HUES6 (cell line): ENCODE measurements at regions not wholly inside any gene's neighbourhood (a gene's known extent, or its start where the extent isn't known, plus 50 kb on each side); places are given as distances from the start of the nearest gene placed in this dataset.

ENCODE experiments used
- H3K27ac ChIP-seq: 2 replicates; pipeline ENCODE4 v1.7.0; 2013; ENCODE audit warnings: low read depth, mild to moderate bottlenecking, low read length, inconsistent platforms
- H3K27me3 ChIP-seq: 2 replicates; pipeline ENCODE4 v1.6.1; 2013; ENCODE audit warnings: low read length; ENCODE audit not compliant: control insufficient read depth, insufficient read depth
- H3K36me3 ChIP-seq: 2 replicates; pipeline ENCODE4 v1.6.1; 2013; ENCODE audit warnings: low read length; ENCODE audit not compliant: control insufficient read depth, insufficient read depth
- H3K4me1 ChIP-seq: 2 replicates; pipeline ENCODE4 v1.6.1; 2013; ENCODE audit warnings: low read length; ENCODE audit not compliant: control insufficient read depth, insufficient read depth
- H3K4me3 ChIP-seq: 2 replicates; pipeline ENCODE4 v1.5.1; 2013; ENCODE audit warnings: low read depth, low read length
- H3K9ac ChIP-seq: one replicate; pipeline ENCODE4 v1.6.1; 2013; ENCODE audit warnings: mild to moderate bottlenecking, low read length
- H3K9me3 ChIP-seq: 2 replicates; pipeline ENCODE4 v1.6.1; 2013; ENCODE audit warnings: low read depth, low read length; ENCODE audit not compliant: control insufficient read depth, insufficient read depth

DNA sequence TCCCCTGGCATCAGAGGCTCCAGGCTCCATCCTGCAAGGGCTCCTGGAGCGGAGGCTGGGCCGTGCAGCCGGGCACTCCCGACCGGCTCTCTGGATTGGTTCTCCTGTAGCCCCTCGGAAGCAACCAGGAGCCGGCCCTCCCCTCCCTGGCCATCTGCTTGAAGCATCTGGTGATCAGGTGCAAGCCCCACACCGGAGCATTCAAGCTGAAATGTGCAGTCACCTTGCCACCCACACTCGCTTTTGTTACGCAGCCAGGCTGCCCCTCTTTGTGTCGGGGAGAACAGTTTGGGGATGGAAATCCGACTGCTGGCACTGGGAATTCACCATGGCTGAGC lies 258.8 kb downstream of the ZNF536 start:
- no peaks in the 10 kb centered on the region for H3K36me3 ChIP-seq
- H3K4me3 ChIP-seq: no peak overlapping the region
- H3K27ac ChIP-seq: no peak overlapping the region
- no peaks in the 10 kb centered on the region for H3K9me3 ChIP-seq
- H3K9ac ChIP-seq: no peak overlapping the region
- H3K4me1 ChIP-seq: no peaks in the 10 kb centered on the region; the same call in 1 of the 2 replicates
- H3K27me3 ChIP-seq: no peaks in the 10 kb centered on the region

DNA sequence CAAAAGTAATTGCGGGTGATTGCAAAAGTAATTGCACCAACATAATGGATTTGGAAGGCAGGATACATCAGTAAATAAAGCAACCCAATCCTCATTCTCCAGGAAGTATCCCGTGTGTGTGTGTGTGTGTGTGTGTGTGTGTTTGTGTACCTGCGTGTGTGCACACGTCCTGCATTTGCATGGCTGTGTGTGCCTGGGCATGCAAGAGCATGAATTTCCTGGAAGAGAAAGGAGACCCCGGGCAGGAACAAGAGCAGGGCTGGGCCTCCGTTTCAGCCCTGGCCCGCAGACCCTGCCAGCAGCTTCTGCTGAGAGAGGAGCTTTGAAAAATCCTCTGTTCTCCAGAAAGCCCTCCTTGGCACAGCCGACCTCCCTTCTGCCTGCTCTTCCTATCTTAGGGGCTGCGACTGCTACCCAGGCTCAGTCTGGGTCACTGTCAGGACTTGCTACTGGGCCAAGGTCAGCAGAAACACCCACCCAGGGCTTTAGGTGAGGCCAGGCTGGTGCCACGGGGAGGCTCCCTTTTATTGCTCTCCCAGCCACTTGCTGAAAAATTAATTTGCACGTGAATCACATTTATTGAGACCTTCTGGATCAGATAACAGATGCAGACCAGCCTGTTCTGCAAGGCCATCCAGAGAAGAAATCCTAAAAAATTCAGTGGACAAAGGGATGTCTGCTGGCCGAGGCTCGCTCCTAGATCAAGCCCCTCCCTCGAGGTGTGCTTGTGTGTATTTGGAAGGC lies 258.3 kb downstream of the ZNF536 start:
- Histone ChIP-seq H3K27ac (no peak overlapping the region), H3K27me3 (no peaks in the 10 kb centered on the region), H3K9ac (no peak overlapping the region), H3K4me3 (no peak overlapping the region), H3K36me3 (no peaks in the 10 kb centered on the region), H3K9me3 (no peaks in the 10 kb centered on the region), H3K4me1 (no peaks in the 10 kb centered on the region; the same call in 1 of the 2 replicates)

DNA sequence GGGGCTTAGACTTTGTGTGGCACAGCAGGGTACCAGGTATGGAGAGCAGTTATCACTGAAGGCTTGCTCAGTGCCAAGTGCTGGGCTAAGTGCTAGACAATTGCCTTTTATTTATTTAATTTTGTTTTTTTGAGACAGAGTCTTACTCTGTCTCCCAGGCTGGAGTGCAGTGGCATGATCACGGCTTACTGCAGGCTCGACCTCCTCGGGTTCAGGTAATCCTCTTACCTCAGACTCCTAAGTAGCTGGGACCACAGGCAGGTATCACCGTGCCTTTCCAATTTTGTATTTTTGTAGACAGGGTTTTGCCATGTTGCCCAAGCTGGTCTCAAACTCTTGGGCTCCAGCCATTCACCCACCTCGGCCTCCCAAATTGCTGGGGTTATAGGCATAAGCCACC lies 256.9 kb downstream of the ZNF536 start:
- Histone ChIP-seq H3K36me3 (no peaks in the 10 kb centered on the region), H3K9me3 (peaks cover 2% of the 10 kb centered on the region; the same call in 1 of the 2 replicates), H3K9ac (no peak overlapping the region), H3K27me3 (no peaks in the 10 kb centered on the region), H3K27ac (no peak overlapping the region), H3K4me3 (no peak overlapping the region), H3K4me1 (no peaks in the 10 kb centered on the region; the same call in 1 of the 2 replicates)

DNA sequence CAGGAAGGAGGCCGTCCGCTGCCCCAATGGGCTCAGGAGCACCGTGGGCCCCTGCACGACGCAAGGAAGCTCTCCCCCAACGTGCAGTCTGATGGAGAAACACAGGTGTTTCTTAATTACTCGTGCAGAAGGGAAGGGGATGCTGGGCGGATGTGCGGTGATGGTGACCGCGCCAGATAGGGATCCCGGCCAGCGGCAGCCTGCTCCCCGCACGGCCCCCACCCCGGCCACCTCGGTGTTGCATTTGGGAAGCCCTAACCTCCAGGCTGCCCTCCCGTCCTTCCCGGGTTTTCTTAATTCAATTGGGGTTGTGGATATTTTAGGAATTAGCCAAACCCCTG lies 254.4 kb downstream of the ZNF536 start:
- H3K27ac ChIP-seq: no peak overlapping the region
- H3K4me1 ChIP-seq: no peaks in the 10 kb centered on the region; the same call in 1 of the 2 replicates
- H3K9me3 ChIP-seq: peaks cover 11% of the 10 kb centered on the region
- H3K4me3 ChIP-seq: no peak overlapping the region
- no peaks in the 10 kb centered on the region for H3K27me3 ChIP-seq
- no peaks in the 10 kb centered on the region for H3K36me3 ChIP-seq
- H3K9ac ChIP-seq: no peak overlapping the region

DNA sequence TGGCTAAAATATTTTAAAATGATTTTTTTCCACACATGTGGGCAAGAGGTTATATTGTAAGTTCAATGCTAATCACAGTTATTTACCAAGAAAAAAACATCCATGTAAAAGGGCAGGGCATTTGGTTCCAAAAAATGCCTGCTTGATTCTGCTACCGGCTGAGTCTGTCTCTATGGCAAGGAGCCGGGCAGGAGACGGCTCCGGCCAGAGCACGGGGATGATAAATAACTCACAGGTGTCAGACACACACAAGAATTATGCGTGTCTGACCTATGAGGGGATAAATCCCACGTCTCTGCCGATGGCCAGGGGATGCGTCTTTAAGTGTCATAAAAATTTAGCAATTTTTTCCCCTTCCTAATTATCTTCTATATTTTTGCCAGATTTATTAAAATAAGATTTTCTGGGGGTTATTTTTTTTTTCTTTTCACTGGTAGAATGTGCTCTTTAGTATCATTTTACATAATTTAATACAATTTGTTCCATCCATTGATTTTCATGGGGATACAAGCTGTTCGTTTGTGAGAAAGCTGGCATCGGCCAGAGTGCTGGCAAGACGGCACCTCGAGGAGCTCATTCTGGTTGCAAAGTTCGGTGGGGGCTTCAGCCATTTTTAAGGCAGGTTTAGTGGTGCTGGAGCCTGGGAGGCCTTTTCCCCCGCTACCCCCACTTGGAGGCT lies 253.9 kb downstream of the ZNF536 start:
- no peaks in the 10 kb centered on the region; the same call in 1 of the 2 replicates for H3K4me1 ChIP-seq
- no peak overlapping the region for H3K27ac ChIP-seq
- H3K9me3 ChIP-seq: peaks cover 11% of the 10 kb centered on the region
- no peak overlapping the region for H3K4me3 ChIP-seq
- H3K27me3 ChIP-seq: no peaks in the 10 kb centered on the region
- no peak overlapping the region for H3K9ac ChIP-seq
- no peaks in the 10 kb centered on the region for H3K36me3 ChIP-seq

DNA sequence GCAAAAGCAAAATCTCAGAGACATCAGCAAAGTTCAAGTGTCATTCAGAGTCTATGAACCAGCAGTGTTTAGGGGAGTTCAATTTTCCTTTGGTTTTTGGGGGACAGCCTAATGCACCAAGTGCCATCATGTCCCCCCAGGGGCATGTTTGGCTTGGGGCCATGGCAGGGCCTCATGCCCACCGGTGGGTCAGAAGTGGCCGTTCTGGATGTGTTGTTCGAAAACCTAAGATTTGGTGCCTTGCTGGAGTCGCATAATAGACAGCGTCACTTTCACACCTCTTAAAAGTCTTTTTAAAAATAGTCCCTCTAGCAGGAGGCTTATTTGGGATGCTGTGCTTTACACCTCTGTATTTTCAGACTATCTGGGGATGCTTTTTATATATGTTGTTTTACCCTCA lies 250.1 kb downstream of the ZNF536 start:
- no peak overlapping the region for H3K27ac ChIP-seq
- H3K36me3 ChIP-seq: no peaks in the 10 kb centered on the region
- no peaks in the 10 kb centered on the region for H3K27me3 ChIP-seq
- peaks cover 11% of the 10 kb centered on the region for H3K9me3 ChIP-seq
- H3K4me1 ChIP-seq: no peaks in the 10 kb centered on the region
- no peak overlapping the region for H3K4me3 ChIP-seq
- no peak overlapping the region for H3K9ac ChIP-seq

DNA sequence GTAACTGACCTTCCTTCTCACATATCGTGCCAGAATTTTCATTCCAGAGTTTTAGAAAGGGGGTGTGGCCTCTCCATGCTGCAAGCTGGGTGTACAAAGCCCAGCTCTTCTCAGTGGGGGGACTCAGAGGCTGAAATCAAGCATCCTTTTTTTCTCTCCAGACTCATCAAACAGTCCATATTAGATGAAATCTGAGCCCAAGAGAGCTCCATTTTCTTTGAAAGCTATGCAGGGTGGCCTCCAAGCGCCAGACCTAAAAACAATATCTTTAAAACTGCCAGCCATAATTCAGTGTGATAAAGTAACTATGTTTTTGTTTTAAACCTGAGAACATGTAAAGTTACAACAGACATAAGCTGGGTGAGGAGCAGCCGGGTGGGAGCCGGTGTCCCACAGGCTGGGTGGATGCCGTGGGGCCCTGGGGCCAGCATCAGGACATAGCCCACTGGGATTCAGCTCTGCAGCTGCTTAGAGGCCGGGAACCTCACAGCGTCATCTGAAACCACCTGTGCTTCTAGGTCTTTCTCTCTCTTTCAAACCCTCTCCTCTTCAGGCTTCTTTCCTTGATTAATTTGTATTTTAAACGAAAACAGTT lies 249.2 kb downstream of the ZNF536 start:
- Histone ChIP-seq H3K36me3 (no peaks in the 10 kb centered on the region), H3K4me1 (no peaks in the 10 kb centered on the region), H3K4me3 (no peak overlapping the region), H3K9ac (no peak overlapping the region), H3K27ac (no peak overlapping the region), H3K27me3 (no peaks in the 10 kb centered on the region), H3K9me3 (peaks cover 11% of the 10 kb centered on the region)

DNA sequence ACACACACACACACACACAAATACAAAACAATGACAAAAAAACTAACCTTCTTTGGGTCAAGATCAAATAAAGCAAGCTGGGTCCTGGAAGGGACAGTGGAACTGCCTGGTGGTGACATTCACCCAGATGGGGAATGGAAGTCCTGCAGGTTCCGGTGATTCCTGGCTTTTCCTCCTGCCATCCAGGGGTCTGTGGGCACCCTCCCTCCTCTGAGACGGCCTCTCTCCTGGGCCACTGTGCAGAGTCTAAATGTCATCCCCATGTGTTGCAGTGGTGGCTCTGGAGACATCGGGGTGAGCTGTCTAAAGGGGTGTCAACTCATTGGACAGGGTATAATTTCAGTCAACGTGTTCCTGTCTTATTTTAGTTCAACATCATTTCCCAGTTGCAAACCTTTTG lies 248.2 kb downstream of the ZNF536 start:
- Histone ChIP-seq H3K4me1 (no peaks in the 10 kb centered on the region), H3K36me3 (no peaks in the 10 kb centered on the region), H3K27me3 (no peaks in the 10 kb centered on the region), H3K9ac (no peak overlapping the region), H3K4me3 (no peak overlapping the region), H3K9me3 (peaks cover 11% of the 10 kb centered on the region), H3K27ac (no peak overlapping the region)

DNA sequence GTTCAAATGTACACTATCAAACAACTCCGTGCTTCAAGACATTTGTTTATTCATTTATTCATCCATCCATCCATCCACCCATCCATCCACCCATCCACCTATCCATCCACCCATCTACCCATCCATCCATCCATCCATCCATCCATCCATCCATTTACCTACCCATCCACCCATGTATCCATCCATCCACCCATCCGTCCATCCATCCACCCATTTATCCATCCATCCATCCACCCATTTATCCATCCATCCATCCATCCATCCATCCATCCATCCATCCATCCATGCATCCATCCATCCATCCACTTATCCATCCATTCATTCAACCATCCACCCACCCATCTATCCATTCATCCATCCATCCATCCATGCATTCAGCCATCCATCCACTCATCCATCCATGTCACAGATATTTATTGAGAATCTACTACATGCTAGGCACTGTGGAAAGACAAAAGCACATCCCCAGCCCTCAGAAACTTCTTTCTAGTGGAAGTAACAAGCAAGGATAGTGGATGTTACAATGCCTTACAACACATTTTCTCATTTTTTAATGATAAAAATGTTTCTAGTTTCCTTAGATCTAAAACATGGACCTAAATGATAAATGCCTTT lies 237.6 kb downstream of the ZNF536 start:
- Histone ChIP-seq H3K9me3 (no peaks in the 10 kb centered on the region), H3K36me3 (no peaks in the 10 kb centered on the region), H3K4me3 (no peak overlapping the region), H3K4me1 (no peaks in the 10 kb centered on the region), H3K9ac (no peak overlapping the region), H3K27me3 (no peaks in the 10 kb centered on the region), H3K27ac (no peak overlapping the region)

DNA sequence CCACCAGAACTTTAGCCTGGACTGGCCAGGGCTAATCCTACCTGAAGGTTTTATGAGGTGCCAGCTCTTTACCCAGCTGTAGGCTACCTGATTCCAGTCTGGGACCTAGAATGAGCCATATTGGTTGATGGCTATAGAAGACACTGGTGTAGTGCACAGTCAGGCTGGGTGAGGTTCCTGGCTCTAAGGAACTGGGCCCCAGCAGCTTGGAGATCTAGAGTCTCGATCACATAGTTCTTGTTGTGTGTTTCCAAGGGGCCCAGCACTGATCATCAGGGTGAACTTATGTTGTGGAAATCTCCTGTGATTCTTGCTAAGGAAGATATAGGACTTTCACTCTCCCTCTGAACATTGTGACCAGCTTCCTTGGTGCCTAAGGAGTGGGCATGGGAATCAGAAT lies 236.3 kb downstream of the ZNF536 start:
- H3K27me3 ChIP-seq: no peaks in the 10 kb centered on the region
- no peak overlapping the region for H3K27ac ChIP-seq
- H3K4me1 ChIP-seq: no peaks in the 10 kb centered on the region
- no peaks in the 10 kb centered on the region for H3K36me3 ChIP-seq
- no peak overlapping the region for H3K4me3 ChIP-seq
- no peak overlapping the region for H3K9ac ChIP-seq
- H3K9me3 ChIP-seq: no peaks in the 10 kb centered on the region
